Nucleus accumbens (tissue), 56 donors: ENCODE measurements at regions not wholly inside any gene's neighbourhood (a gene's known extent, or its start where the extent isn't known, plus 50 kb on each side); places are given as distances from the start of the nearest gene placed in this dataset.
"Not testable (repeated sequence)": the region's sequence is repeated elsewhere in the genome, so short reads cannot be mapped to it uniquely, and the experiment has no call there.

Experiments
- DNase-seq, 56 donors: peaks; one replicate each; lab custom pipeline; 2025; lab: John Stamatoyannopoulos, UW

DNA sequence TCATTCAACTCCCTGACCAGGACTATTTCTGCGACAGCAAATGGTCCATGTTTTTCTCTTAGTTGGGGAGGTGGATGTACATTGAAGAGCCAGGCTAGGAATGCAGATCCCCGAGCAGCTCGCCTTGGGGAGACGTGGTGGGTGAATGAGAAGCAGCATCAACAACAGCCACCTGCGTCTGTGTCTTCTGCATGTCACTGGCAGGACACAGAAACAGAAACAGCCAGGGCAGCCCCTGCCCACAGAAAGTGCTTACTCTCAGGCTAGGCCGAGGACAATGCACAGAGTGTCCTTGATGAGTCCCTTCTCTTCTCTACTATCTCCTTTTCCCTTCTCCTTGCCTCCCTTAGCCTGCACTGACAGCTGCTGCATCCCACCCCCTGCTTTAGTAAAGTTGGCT is 541.9 kb upstream of the CADM1 start:
- no peak for DNase-seq

DNA sequence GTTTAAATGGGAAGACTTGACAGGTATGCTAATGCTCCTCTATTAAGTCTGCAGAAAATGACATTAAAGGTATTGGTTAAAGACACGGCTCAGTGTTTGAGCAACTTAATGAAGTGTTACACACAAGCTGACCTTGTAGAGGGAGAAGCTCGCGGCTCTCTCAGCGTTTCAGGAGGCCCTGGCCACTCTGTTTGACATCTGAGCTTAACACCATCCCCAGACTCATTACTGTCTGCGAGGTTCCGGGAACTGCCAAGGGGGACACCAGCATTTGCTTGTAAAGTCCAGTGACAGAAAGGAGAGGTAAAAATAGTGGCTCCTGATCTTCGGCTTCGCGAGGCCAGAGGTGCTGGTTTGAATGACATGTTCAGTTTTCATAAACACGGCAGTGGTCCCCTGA is 540.7 kb upstream of the CADM1 start:
- DNase-seq: no peak

DNA sequence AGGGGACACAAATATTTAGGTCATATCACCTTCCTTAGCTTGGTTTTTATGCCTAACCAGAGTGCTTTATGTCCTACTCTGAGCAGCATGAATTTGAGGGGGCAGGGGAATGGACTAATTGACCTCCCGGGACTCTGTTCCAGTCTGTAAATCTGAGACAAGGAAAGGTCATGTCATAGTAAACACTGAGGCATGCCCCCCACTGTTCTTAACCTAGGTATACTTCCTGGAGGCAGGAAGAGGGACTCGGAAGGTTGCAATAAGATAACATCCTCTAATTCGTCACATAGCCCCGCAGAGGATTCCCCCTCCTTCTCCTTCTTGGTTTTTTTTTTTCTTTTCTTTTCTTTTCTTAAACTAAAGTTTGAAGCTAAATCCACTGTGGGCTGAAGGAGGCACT is 540.3 kb upstream of the CADM1 start:
- no peak for DNase-seq

DNA sequence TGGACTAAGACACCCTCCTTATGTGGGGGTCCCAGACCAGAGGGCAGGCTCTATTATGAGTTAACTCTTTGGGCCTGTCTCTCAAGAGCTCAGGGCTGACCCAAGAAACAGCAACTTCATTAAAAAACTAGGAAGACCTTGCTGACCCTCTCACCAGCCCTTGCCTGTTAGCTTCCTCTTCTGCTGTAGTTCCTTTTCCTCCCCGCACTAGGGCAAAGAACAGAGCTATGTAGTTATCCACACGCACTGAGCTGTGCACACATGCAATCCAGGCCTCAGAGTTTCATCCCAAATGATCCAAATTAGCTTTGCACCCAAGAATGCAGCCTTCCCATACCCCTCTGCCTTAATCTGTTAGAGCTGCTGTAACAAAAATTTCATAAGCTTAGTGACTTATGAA is 539.6 kb upstream of the CADM1 start:
- no peak for DNase-seq

DNA sequence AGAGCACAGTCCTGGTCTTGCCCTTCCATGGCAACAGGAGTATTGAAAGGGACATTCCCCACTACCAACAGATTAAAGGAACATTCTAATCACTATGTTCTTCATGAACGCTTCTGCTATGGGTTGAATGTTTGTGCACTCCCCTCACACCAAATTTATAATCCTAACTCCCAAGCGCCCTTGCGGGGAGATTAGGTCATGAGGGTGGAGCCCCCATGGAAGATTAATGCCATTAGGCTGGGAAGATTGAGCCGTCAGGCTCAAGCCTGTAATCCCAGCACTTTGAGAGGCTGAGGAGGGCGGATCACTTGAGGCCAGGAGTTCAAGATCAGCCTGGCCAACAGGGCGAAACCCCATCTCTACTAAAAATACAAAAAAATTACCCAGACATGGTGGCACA is 538.8 kb upstream of the CADM1 start:
- not testable (repeated sequence) for DNase-seq

DNA sequence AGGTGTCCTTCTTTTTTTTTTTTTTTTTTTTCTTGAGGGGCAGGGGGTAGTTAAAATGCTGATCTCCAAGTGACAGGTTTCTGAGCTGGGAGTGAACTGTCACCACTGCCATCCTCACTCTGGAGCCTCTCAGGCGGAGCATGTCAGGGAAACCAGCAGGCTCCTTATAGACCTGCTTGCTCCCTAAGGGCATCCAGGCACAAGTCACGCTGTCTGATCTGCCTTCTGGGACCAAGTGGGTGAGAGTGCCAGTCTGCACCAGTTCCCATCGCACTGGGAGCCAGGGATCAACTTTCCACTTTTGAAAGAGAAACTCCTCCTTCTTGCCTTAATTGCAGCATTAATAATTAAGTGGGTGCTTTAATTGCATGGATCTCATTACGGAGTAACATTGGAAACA is 537.9 kb upstream of the CADM1 start:
- no peak for DNase-seq

DNA sequence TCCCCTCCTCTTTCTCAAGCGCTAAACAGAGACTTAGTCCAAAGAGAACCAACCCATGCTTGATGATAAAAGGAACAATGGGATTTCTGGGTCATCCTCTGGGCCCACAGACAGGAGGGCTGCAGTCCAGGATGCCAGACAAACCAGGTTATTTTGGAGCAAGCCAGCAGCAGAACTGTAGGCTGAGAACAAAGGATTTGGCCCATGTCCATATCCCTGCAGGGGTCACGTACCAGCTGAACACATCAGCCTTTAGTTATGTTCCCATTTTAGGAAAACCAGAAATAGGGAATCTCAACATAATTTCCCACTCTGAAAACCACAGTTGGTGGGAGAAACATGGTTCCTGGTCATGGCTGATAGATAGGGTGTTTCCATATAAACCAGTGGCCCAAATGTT is 533.6 kb upstream of the CADM1 start:
- no peak for DNase-seq

DNA sequence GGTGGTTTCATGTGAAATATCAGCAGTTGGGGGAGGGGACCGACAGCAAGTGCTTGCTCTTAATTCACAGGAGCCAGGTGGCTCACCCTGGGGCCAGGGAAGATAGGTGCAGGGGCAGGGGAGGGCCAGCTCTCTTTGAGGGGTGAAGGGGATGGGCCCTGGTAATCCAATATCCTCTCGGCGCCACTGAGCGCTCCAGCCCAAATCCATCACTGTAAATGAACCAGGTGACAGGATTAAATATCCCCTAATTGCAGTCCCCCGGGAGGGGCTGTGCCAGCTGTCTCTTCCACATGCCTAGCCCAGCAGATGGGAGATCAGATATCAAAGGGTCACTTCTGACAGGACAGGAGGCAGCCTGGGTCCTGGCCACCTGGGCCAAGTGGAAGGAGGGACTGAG is 531.8 kb upstream of the CADM1 start:
- DNase-seq: no peak

DNA sequence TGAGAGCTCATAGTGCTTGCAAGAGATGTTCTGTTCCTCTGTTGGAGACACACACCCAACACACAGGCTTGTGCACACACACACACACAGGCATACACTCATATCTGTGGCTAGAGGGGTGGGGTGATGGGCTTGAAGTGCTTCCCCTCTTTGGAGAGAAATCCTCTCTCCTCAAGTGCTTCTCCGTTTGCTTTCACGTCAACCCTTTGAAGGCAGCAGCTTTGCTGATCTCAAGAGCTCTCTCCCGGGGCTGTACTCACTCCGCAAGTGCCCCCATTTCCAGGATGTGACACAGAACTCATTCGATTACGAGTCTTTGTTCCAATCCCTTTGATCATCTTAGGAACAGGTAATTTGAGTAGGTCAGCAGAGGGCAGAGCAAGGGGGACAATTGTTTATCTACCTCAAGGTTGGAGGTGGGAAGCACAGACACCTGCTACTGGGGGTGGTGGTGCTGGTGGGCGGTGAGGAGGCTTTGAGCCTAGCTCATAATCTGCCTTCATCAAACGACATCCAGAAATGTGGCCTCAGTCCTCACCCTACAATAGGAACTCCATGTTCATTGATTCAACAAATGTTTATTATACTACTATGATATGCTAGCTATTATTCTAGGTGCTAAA is 529.8 kb upstream of the CADM1 start:
- DNase-seq: no peak

DNA sequence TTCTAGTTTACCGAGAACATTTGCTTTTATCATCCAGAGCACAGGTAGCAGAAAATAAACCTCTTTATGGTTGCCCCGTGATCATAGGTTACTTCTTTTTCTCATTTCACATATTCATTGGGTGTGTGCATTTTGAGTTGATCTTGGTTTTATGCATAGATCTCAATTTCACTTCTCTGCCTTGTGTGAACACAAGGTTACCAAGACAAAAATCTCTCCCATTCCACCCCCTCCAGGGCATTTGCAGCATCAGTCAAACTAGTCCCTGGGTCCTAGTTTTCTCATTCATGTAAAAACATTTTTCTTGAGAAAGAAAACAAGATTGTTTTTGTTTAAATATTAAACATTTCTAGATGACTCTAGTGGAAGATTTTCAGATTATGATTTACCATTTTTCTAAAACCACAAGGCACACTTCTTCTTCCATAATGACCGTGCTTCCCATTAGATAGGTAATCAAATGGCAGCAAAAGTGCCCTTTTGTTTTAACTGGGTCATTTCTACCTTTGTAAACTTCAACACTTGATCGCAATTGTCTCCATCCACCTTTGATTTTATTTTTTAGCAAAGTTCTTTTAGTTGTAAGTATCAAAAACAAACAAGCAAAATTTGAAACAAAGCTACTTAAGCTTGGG is 526.6 kb upstream of the CADM1 start:
- no peak for DNase-seq

DNA sequence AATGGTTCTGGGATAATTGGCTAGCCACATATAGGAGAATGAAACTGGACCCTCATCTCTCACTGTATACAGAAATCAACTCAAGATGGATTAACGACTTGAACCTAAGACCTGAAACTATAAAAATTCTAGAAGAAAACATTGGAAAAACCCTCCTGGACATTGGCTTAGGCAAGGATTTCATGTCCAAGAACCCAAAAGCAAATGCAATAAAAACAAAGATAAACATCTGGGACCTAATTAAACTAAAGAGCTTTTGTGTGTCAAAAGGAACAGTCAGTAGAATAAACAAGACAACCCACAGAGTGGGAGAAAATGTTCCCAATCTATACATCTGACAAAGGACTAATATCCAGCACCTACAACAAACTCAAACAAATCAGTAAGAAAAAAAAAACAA is 524.3 kb upstream of the CADM1 start:
- DNase-seq: not testable (repeated sequence)

DNA sequence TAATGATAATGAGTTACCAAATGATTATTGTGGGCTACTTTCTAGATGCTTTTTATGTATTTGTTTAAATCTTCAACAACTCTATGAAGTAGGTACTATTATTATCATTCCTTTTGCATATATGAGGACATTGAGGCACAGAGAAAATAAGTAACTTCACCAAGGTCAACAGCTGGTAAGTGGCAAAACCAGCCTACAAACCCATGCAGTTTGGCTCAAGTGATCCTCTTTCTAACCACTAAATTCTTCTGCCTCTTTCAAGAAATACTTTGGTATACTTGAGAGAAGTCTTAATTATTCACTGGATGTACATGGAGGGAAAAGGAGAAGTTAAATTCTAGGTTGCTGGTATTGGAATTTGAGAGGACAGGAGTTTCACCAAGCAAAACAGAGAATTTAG is 495.2 kb upstream of the CADM1 start:
- DNase-seq: no peak

DNA sequence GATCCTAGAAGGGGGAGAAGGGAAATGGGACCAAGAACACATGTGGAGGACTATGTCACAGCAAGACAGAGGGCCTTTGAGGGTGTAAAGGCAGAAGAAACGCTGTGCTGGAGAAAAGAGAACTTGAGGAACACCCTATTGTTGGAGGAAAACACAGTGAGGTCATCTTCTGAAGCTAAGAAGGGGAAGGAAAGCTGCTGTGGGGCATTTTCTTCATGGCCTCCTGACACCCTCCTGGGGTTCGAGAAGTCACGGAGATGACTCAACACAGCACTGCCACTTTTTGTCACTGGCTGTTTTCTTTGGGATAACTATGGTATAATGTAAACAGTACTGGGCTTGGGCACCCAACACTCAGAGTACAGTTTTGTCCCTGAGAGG is 492.6 kb upstream of the CADM1 start:
- no peak for DNase-seq

DNA sequence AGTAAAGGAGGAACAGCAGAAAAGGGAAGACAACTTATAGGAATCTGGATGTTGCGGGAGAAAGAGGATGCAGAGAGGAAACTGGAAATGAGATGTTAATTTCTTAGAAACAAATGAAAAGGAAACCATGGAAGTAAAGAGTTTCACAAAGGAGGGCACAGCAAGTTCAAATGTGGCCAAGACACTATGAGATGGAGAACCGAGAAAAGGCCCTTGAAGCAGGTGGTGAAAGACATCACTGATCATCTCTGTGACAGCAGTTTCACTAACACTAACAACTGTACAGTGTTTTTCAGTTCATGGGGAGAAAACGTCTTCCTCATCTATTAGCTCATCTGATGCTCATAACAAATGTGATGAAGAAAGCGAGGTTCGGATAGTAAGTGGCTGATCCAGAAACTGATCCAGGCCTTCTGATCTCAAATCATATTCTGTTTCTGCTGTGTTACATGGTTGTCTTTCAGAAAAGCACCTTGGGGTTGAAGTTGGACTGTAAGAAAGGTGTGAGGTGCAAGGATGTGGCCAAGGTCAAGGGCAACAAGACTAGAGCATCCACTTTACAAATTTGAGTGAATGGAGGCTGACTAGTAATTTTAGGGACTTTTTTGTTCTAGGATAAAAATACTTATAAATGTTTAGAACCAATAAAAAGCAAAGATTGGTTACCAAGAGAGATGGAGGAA is 492.1 kb upstream of the CADM1 start:
- DNase-seq: no peak

DNA sequence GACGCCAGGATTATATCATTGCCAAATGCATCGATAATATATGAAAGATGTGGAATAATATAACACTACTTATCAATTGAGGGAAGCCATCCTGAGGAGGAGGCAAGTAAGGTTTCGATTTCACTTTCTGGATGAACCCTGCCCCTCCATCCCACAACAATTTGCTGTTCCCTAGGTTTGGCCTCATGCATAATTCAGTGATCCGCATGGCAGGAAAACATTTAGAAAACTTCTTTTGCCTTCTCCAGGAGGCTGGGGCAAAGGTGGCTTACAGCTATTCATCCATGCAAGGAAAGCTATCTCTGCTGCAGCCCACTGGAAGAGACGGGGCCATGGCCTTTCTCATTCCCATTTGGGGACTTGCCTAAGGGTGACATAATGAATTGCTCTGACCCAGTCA is 489.4 kb upstream of the CADM1 start:
- DNase-seq: no peak

DNA sequence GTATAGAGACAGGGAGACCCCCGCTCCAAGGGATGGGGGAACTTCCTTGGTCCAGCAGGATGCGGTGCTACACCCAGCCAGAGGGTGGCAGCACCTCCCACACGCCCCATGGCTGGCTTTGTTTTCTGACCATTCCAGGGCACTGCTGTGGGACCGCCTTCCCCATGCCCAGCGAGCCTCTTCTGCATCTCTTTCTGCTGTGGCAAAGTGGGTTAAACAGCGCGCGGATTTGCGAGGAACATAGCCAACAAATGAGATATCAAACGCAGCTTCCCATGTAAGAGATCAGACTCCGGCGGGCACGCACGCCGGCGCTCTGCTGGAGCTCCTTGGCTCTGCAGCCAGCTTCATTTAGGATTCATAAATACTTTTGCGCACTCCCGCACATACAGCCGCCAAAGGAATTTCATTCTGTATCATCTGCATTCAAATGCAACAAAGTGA is 485.8 kb upstream of the CADM1 start:
- peak in 4 of 56 donors; percentile 12 to 26 (median 13) for DNase-seq

DNA sequence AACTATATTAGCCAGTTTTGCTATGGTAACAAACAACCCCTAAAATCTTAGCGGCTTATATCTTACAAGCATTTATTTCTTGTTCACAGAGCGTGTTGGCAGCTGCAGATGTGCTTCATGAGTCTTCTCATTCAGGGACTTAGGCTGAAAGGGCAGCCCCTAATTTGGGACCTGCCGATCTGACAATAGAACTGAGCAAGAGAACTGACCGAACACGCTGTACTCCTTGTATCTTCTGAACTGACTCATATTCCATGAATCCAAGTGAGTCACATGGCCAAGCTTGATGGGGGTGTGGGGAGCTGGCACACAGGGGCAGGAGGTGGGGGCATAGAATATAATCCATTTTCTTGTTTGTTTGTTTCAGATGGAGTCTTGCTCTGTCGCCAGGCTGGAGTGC is 481.7 kb upstream of the CADM1 start:
- no peak for DNase-seq

DNA sequence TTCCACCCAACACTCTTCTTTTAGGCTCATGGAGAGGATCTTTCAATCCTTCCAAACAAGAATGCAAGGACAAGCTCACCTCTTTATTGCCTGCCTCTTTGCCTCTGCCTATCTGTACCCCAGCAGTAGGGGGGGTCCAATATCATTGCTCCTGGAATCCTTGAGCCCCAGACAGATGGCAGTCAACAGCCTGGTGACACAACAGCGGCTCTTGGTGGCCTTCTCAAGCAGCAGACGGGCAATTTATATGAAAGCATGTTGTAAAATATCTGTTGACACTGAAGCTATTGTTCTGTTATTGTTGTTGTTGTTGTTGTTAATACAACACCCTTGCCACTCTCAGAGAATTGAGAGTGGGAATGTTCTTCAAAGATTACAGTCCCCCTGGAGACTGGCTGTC is 480.0 kb upstream of the CADM1 start:
- DNase-seq: no peak

DNA sequence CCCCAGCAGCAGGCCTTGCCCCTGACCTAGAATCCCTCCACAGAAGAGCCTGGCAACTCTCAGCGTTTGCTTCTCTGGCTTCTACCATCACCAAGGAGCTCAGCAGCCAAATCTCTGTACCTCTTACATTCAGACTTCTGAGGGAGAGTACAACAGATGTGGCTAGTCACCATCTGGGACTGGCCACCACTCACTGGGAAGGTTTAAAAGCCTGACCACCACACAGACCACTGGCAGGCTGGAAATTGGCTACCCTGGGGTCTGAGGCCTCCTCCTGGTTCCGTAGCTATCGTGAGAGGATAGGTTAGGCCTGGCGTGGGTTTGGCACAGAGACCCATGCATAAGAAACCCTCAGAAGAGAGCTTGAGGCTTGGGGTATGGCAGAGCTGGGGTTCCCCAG is 478.5 kb upstream of the CADM1 start:
- no peak for DNase-seq

DNA sequence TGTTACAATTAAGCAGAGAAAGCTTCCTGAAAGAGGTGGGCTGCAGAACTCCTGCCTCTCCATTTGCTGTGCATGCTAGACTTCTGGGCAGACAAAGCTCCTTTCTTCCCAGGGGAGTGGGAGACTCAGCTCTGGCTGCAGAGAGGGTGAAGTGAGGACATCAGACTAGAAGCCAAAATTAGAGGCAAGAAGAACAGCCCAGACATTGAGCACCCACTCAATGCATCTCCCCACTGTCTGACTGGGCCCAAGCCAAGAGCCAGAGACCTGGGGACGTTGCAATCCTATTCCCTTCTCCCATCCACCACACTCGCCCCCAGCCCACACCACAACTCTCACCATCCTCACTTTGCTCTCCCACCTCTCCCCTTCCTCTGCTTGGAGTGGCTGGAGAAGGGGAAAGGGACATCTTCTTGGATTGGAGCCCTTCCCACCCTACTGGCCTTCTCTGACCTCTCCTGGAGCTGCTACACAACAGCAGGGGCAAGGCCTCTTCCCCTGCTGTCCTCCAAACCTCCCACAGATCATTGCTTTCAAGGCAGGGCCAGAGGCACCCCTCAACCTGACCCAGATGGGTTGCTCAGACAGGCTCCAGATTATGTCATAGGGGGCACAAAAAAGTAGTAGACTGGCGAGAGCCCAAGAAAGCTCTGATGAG is 477.7 kb upstream of the CADM1 start:
- DNase-seq: no peak

DNA sequence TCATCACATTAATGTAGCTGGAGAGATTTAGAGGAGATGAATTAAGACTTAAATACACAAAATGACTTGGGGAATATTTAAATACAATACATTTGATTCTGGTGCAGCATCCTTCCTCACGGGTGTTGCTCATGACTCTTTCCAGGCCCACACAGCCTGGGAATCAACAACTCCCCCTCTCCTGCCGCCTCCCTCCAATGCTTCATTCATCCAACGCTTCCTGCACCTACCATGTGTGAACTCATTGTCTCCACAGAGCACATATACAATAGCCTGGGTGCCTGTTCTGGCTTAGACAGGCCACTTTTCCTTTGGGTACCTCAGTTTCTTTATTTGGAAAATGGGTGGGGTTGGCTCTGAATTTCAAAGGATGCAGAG is 476.9 kb upstream of the CADM1 start:
- DNase-seq: peak in 13 of 56 donors; percentile 8 to 58 (median 25)
